SK-N-SH (cell line): ENCODE measurements at regions not wholly inside any gene's neighbourhood (a gene's known extent, or its start where the extent isn't known, plus 50 kb on each side); places are given as distances from the start of the nearest gene placed in this dataset.

Source experiments
- EP300 ChIP-seq, 2 experiments: IDR thresholded peaks; 2 replicates each; pipeline versions ENCODE4 v1.4.0 to v1.6.1; 2012; ENCODE audit warnings: borderline replicate concordance in 1 of 2, low read depth in 1 of 2, low read length in 1 of 2
- NFIC ChIP-seq: IDR thresholded peaks from 2 replicates; pipeline ENCODE4 v1.4.0; 2012; ENCODE audit warnings: borderline replicate concordance
- TF ChIP-seq, protein P1 (sequence below): fragments of 200-600 bp; sonication (generic); IDR thresholded peaks from 2 replicates; pipeline ENCODE4 v1.6.1; 2017; ENCODE audit warnings: antibody characterized with exemption, mild to moderate bottlenecking, moderate library complexity

GRCh38 chr2:144671695-144672455 lies 152.0 kb upstream of the ZEB2 start:
- TF ChIP-seq EP300 (IDR thresholded peaks at IDR 0.05; ENCODE audit: borderline replicate concordance in 1 of 2, low read depth in 1 of 2, low read length in 1 of 2) (no peak), NFIC (no peak)
- TF ChIP-seq, protein P1, sequence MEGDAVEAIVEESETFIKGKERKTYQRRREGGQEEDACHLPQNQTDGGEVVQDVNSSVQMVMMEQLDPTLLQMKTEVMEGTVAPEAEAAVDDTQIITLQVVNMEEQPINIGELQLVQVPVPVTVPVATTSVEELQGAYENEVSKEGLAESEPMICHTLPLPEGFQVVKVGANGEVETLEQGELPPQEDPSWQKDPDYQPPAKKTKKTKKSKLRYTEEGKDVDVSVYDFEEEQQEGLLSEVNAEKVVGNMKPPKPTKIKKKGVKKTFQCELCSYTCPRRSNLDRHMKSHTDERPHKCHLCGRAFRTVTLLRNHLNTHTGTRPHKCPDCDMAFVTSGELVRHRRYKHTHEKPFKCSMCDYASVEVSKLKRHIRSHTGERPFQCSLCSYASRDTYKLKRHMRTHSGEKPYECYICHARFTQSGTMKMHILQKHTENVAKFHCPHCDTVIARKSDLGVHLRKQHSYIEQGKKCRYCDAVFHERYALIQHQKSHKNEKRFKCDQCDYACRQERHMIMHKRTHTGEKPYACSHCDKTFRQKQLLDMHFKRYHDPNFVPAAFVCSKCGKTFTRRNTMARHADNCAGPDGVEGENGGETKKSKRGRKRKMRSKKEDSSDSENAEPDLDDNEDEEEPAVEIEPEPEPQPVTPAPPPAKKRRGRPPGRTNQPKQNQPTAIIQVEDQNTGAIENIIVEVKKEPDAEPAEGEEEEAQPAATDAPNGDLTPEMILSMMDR, result no peak
